SK-N-SH (cell line): ENCODE measurements at regions not wholly inside any gene's neighbourhood (a gene's known extent, or its start where the extent isn't known, plus 50 kb on each side); places are given as distances from the start of the nearest gene placed in this dataset.

ENCODE experiments used
- CTCF ChIA-PET: fragments of 300-600, 350-600 bp; formaldehyde crosslinking; extraction: SDS; loops from one replicate; lab custom pipeline; 2021; lab: Yijun Ruan, JAX
- POLR2A ChIA-PET: fragments of 350-600 bp; sonication (Branson Sonifier 250); formaldehyde crosslinking; extraction: SDS; loops from one replicate; lab custom pipeline; 2020; ENCODE audit warnings: antibody characterized with exemption, inconsistent platforms; lab: Yijun Ruan, JAX
- DNase-seq: peaks from one replicate; pipeline ENCODE4 v3.0.0; 2012
- H2AFZ ChIP-seq: fragments of 200-600 bp; sonication (generic); 2 replicates; pipeline ENCODE4 v1.8.1; 2016; ENCODE audit warnings: antibody characterized with exemption, mild to moderate bottlenecking, low read depth
- H3F3A ChIP-seq: fragments of 200-600 bp; sonication (generic); replicated peaks from 2 replicates; pipeline ENCODE3; 2016; ENCODE audit warnings: antibody characterized with exemption, mild to moderate bottlenecking; ENCODE audit not compliant: insufficient read depth
- H3K27ac ChIP-seq, 2 experiments: fragments of 200-500 bp in 1 of 2; fragments of 200-600 bp in 1 of 2; sonication (Bioruptor generic) in 1 of 2; sonication (generic), shearing (Covaris generic) in 1 of 2; 2 replicates each; pipeline versions ENCODE4 v1.5.1 to v1.6.1; 2014 to 2016; ENCODE audit warnings: low read depth in 2 of 2, inconsistent platforms in 1 of 2, low read length in 1 of 2, mild to moderate bottlenecking in 1 of 2, mixed read lengths in 1 of 2
- H3K27me3 ChIP-seq: fragments of 200-600 bp; sonication (generic), shearing (Covaris generic); 2 replicates; pipeline ENCODE4 v1.6.1; 2016; ENCODE audit warnings: mixed run types; ENCODE audit not compliant: insufficient read depth
- H3K36me3 ChIP-seq, 2 experiments: fragments of 200-500 bp in 1 of 2; fragments of 200-600 bp in 1 of 2; sonication (Bioruptor generic) in 1 of 2; sonication (generic) in 1 of 2; replicated peaks in 1 of 2; 2 replicates each; pipeline versions ENCODE3 to v1.5.1; 2014 to 2016; ENCODE audit warnings: low read length in 1 of 2, mild to moderate bottlenecking in 1 of 2; ENCODE audit not compliant: insufficient read depth in 2 of 2, control insufficient read depth in 1 of 2
- H3K4me1 ChIP-seq, 2 experiments: fragments of 200-500 bp in 1 of 2; fragments of 200-600 bp in 1 of 2; sonication (Bioruptor generic) in 1 of 2; sonication (generic), shearing (Covaris generic) in 1 of 2; 2 replicates each; pipeline versions ENCODE4 v1.5.1 to v1.6.1; 2014 to 2016; ENCODE audit warnings: low read depth in 1 of 2, low read length in 1 of 2, mixed run types in 1 of 2; ENCODE audit not compliant: insufficient read depth in 2 of 2, control insufficient read depth in 1 of 2
- H3K4me2 ChIP-seq: fragments of 200-600 bp; sonication (generic), shearing (Covaris generic); 2 replicates; pipeline ENCODE4 v1.6.1; 2017; ENCODE audit warnings: mixed run types
- H3K4me3 ChIP-seq, 2 experiments: fragments of 200-500 bp in 1 of 2; fragments of 200-600 bp in 1 of 2; sonication (Bioruptor generic) in 1 of 2; sonication (generic), shearing (Covaris generic) in 1 of 2; 2 replicates each; pipeline versions ENCODE4 v1.5.1 to v1.8.1; 2014 to 2016; ENCODE audit warnings: low read depth in 2 of 2, inconsistent platforms in 1 of 2, low read length in 1 of 2, mild to moderate bottlenecking in 1 of 2, mixed read lengths in 1 of 2, moderate library complexity in 1 of 2
- H3K79me2 ChIP-seq: fragments of 200-600 bp; sonication (generic); 2 replicates; pipeline ENCODE4 v1.8.1; 2017; ENCODE audit warnings: mild to moderate bottlenecking; ENCODE audit not compliant: insufficient read depth
- H3K9ac ChIP-seq: fragments of 200-600 bp; sonication (generic); 2 replicates; pipeline ENCODE4 v1.6.1; 2017; ENCODE audit warnings: mixed run types
- H3K9me2 ChIP-seq: fragments of 200-600 bp; sonication (generic); 2 replicates; pipeline ENCODE4 v1.6.1; 2017; ENCODE audit warnings: mixed run types
- H3K9me3 ChIP-seq: fragments of 200-600 bp; sonication (generic); 2 replicates; pipeline ENCODE4 v1.6.1; 2017; ENCODE audit warnings: mixed run types, mild to moderate bottlenecking, moderate library complexity
- H4K20me1 ChIP-seq: fragments of 200-600 bp; sonication (generic); 2 replicates; pipeline ENCODE4 v1.6.1; 2017; ENCODE audit warnings: mild to moderate bottlenecking, mixed run types; ENCODE audit not compliant: insufficient read depth
- ELF1 ChIP-seq: IDR thresholded peaks from 2 replicates; pipeline ENCODE4 v1.4.0; 2012
- EP300 ChIP-seq, 2 experiments: IDR thresholded peaks; 2 replicates each; pipeline versions ENCODE4 v1.4.0 to v1.6.1; 2012; ENCODE audit warnings: borderline replicate concordance in 1 of 2, low read depth in 1 of 2, low read length in 1 of 2
- EZH2phosphoT487 ChIP-seq: fragments of 200-600 bp; sonication (generic); IDR thresholded peaks from 2 replicates; pipeline ENCODE4 v1.6.1; 2017; ENCODE audit warnings: low read depth, mixed run types, mild to moderate bottlenecking, antibody characterized with exemption, moderate library complexity, borderline replicate concordance
- FOSL2 ChIP-seq: IDR thresholded peaks from 2 replicates; pipeline ENCODE4 v1.4.0; 2012; ENCODE audit warnings: low read depth, mild to moderate bottlenecking, moderate library complexity, borderline replicate concordance
- GABPA ChIP-seq: IDR thresholded peaks from 2 replicates; pipeline ENCODE4 v1.4.0; 2012; ENCODE audit warnings: low read depth, mild to moderate bottlenecking
- MAX ChIP-seq: IDR thresholded peaks from 2 replicates; pipeline ENCODE4 v1.4.0; 2012; ENCODE audit warnings: low read depth
- MXI1 ChIP-seq: IDR thresholded peaks from 2 replicates; pipeline ENCODE4 v1.6.1; 2012; ENCODE audit warnings: mild to moderate bottlenecking, low read depth, low read length, improper control_type of control experiment
- NFIC ChIP-seq: IDR thresholded peaks from 2 replicates; pipeline ENCODE4 v1.4.0; 2012; ENCODE audit warnings: borderline replicate concordance
- NRF1 ChIP-seq: IDR thresholded peaks from 2 replicates; pipeline ENCODE4 v1.6.1; 2012; ENCODE audit warnings: low read depth, mild to moderate bottlenecking, low read length
- RAD21 ChIP-seq: IDR thresholded peaks from 2 replicates; pipeline ENCODE4 v1.6.1; 2012; ENCODE audit warnings: mild to moderate bottlenecking, low read length
- REST ChIP-seq: IDR thresholded peaks from 2 replicates; pipeline ENCODE4 v1.6.1; 2012; ENCODE audit warnings: mild to moderate bottlenecking, low read depth, low read length, moderate library complexity
- RXRA ChIP-seq: IDR thresholded peaks from 2 replicates; pipeline ENCODE4 v1.4.0; 2012; ENCODE audit warnings: low read depth, mild to moderate bottlenecking, borderline replicate concordance
- SIN3A ChIP-seq: IDR thresholded peaks from 2 replicates; pipeline ENCODE4 v1.6.1; 2012; ENCODE audit warnings: low read depth, mild to moderate bottlenecking, low read length, moderate library complexity, borderline replicate concordance
- TAF1 ChIP-seq: IDR thresholded peaks from 2 replicates; pipeline ENCODE4 v1.6.1; 2012; ENCODE audit warnings: low read depth, mild to moderate bottlenecking, low read length, moderate library complexity, borderline replicate concordance
- TCF12 ChIP-seq: IDR thresholded peaks from 2 replicates; pipeline ENCODE4 v1.4.0; 2012
- TEAD4 ChIP-seq: IDR thresholded peaks from 2 replicates; pipeline ENCODE4 v1.4.0; 2012; ENCODE audit warnings: mild to moderate bottlenecking, borderline replicate concordance; ENCODE audit not compliant: insufficient read depth
- YY1 ChIP-seq: IDR thresholded peaks from 2 replicates; pipeline ENCODE4 v1.4.0; 2012; ENCODE audit warnings: low read depth, mild to moderate bottlenecking
- WGBS: methylation state at CpG from one replicate; pipeline ENCODE4 v1.1.6; 2017; ENCODE audit warnings: low lambda C conversion rate; 5-methylcytosine and 5-hydroxymethylcytosine counted together
- TF ChIP-seq, protein P1 (sequence below): IDR thresholded peaks from 2 replicates; pipeline ENCODE4 v1.4.0; 2012; ENCODE audit warnings: low read depth, borderline replicate concordance
- TF ChIP-seq, protein P2 (sequence below): fragments of 150-350 bp; IDR thresholded peaks from 2 replicates; pipeline ENCODE4 v1.6.1; 2016; ENCODE audit warnings: mild to moderate bottlenecking, low read depth, low read length

- 89% methylated on average over 3 of the region's 5 CpGs for WGBS
- Histone ChIP-seq H3K27ac (no peak overlapping the region), H3K4me2 (no peak overlapping the region), H3K9ac (no peak overlapping the region), H2AFZ (no peak overlapping the region), H3K36me3 (no peaks in the 10 kb centered on the region), H3K9me2 (no peaks in the 10 kb centered on the region), H3K27me3 (no peaks in the 10 kb centered on the region), H3K79me2 (no peaks in the 10 kb centered on the region), H3K4me3 (no peak overlapping the region), H3K9me3 (no peaks in the 10 kb centered on the region), H4K20me1 (no peaks in the 10 kb centered on the region), H3K4me1 (peaks cover 0 to 2% of the 10 kb centered on the region in 2 experiments; a peak in 2 of 4 replicates), H3F3A (no peaks in the 10 kb centered on the region)
- ChIA-PET POLR2A (no interaction called here), CTCF (no interaction called here)
- TF ChIP-seq NRF1 (no peak), SIN3A (no peak), TAF1 (no peak), REST (no peak), FOSL2 (no peak), MAX (no peak)
- TF ChIP-seq, protein P1, sequence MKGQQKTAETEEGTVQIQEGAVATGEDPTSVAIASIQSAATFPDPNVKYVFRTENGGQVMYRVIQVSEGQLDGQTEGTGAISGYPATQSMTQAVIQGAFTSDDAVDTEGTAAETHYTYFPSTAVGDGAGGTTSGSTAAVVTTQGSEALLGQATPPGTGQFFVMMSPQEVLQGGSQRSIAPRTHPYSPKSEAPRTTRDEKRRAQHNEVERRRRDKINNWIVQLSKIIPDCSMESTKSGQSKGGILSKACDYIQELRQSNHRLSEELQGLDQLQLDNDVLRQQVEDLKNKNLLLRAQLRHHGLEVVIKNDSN = no peak
- DNase-seq = no peak
Measured at GRCh38 chr15:35669432-35670045, 123.6 kb upstream of the DPH6 start.

DNA sequence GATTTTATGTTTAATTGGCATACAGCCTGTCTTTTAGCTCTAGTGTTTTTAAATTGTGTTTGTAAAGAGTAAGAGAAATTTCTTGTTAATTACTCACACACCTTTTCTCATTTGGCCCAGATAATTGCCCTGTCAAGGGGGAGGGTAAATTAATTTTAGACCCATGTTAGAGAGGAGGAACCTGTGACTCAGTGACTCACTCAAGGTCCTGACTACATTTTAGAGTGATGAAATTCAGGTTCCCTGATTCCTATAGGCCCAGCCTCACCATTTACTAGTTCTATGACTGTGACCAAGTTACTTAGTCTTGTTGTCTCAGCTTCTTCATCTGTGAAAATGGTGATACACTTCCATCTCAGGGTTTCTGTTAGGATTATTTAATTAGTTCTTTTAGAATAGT, 125.2 kb upstream of the DPH6 start:
- H3K4me3 ChIP-seq = no peak overlapping the region
- H3F3A ChIP-seq = peaks cover 2% of the 10 kb centered on the region
- H3K4me1 ChIP-seq = peaks cover 6 to 10% of the 10 kb centered on the region in 2 experiments; a peak in 3 of 4 replicates
- no peaks in the 10 kb centered on the region for H4K20me1 ChIP-seq
- no peak overlapping the region for H3K4me2 ChIP-seq
- POLR2A ChIA-PET = no interaction called here
- no peaks in the 10 kb centered on the region for H3K27me3 ChIP-seq
- H3K9me3 ChIP-seq = no peaks in the 10 kb centered on the region
- DNase-seq = no peak
- no peak overlapping the region for H3K9ac ChIP-seq
- no peak overlapping the region for H2AFZ ChIP-seq
- H3K9me2 ChIP-seq = no peaks in the 10 kb centered on the region
- CTCF ChIA-PET = no interaction called here
- no peak overlapping the region for H3K27ac ChIP-seq
- H3K36me3 ChIP-seq = no peaks in the 10 kb centered on the region
- H3K79me2 ChIP-seq = no peaks in the 10 kb centered on the region
- TF ChIP-seq, protein P2, sequence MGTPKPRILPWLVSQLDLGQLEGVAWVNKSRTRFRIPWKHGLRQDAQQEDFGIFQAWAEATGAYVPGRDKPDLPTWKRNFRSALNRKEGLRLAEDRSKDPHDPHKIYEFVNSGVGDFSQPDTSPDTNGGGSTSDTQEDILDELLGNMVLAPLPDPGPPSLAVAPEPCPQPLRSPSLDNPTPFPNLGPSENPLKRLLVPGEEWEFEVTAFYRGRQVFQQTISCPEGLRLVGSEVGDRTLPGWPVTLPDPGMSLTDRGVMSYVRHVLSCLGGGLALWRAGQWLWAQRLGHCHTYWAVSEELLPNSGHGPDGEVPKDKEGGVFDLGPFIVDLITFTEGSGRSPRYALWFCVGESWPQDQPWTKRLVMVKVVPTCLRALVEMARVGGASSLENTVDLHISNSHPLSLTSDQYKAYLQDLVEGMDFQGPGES = no peak
- TF ChIP-seq GABPA (no peak), EZH2phosphoT487 (no peak), YY1 (no peak), EP300 (IDR thresholded peaks at IDR 0.05; ENCODE audit: borderline replicate concordance in 1 of 2, low read depth in 1 of 2, low read length in 1 of 2) (no peak), TEAD4 (no peak), TCF12 (no peak), MXI1 (no peak), REST (no peak), RXRA (no peak), RAD21 (no peak), NFIC (no peak), ELF1 (no peak)
